HG03103 (cell line): ENCODE measurements at regions not wholly inside any gene's neighbourhood (a gene's known extent, or its start where the extent isn't known, plus 50 kb on each side); places are given as distances from the start of the nearest gene placed in this dataset.
A peak's percentile ranks its signal among the peaks of the same experiment; 100 is the strongest.
"Not testable (repeated sequence)": the region's sequence is repeated elsewhere in the genome, so short reads cannot be mapped to it uniquely, and the experiment has no call there.

ENCODE experiments used
- ATAC-seq: cut with Tn5 transposase; IDR thresholded peaks from one replicate; pipeline ENCODE4 v1.9.1; 2021; ENCODE audit warnings: low read depth; ENCODE audit not compliant: unreplicated experiment

DNA sequence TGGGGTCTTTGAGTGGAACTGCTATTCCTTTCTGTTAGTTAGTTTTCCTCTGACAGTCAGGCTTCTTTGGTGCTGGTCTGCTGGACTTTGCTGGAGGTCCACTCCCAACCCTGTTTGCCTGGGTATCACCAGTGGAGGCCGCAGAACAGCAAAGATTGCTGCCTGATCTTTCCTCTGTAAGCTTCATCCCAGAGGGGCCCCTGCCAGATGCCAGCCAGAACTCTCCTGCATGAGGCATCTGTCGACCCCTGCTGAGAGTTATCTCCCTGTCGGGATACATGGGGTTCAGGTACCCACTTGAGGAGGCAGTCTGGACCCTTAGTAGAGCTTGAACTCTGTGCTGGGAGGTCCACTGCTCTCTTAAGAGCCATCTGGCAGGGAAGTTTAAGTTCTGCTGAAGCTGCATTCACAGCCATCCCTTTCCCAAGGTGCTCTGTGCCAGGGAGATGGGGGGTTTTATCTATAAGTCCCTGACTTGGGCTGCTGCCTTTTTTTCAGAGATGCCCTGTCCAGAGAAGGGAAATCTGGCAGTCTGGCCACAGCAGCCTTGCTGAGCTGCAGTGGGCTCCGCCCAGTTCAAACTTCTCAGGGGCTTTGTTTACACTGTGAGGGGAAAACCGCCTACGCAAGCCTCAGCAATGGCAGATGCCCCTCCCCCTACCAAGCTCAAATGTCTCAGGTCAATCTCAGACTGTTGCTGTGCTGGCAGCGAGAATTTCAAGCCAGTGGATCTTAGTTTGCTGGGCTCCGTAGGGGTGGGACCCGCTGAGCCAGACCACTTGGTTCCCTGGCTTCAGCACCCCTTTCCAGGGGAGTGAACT is 89.7 kb upstream of the CDK6 start:
- no peak for ATAC-seq

DNA sequence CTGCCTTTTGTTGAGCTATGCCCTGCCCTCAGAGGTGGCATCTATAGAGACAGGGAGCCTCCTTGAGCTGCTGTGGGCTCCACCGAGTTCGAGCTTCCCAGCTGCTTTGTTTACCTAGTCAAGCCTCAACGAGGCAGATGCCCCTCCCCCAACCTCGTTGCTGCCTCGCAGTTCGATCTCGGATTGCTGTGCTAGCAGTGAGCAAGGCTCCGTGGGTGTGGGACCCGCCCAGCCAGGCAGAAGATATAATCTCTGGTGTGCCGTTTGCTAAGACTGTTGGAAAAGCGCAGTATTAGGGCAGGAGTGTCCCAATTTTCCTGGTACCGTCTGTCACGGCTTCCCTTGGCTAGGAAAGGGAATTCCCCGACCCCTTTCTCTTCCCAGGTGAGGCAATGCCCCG is 88.4 kb upstream of the CDK6 start:
- no peak for ATAC-seq

DNA sequence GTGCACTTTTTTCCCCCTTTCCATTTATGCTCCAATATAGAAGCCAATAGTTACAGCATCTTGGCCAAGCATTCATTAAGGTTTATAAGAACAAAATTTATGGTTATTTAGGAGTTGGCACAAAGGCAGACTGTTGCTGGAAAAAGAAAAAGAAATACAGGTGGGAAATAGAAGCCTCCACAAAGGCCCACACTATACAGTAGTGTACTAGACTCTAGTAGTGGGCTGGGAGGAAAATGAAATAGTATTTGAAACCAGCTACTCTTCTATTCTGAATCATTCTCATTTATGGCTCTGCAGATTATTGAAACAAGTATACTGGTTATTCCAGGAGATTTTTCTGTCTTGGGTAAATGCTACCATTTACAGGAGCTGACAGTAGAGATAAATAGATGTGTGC is 80.9 kb upstream of the CDK6 start:
- ATAC-seq: no peak

GRCh38 chr7:92916770-92917224 is 80.4 kb upstream of the CDK6 start:
- no peak for ATAC-seq

DNA sequence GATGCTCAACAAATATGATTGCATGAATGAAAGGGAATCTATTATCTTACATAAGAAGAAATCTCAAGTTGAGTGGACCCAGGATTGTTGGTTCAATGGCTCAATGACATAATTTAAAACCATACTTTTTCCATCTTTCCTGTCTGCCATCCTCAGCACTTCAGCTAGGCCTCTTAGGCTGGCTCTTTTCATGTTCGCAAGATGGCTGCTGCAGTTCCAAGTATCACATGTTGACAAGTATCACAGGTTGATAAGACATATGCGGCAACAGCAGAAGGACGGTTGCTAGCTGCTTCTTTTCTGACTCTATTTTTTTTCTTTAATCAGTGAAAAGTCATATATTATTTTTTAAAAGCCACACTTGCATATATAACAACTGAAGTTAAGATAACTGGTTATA is 79.0 kb upstream of the CDK6 start:
- ATAC-seq: no peak

DNA sequence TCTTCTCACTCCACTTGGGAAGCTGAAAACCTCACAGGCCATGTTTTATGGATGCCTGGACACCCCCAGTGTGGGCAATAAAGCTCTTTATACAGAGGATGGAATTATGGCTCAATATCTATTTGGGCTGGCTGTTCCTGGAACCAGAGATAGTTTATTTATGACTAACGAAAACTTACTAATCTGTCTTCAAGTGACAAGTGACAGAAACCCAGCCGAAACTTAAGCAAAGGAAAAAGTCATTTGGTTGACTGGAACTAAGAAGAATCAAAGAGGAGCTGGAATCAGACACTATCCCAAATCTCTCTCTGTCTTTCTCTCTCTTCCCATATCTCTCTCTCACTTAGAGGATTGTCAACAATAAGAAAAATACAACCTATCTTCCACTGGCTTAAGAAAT is 78.3 kb upstream of the CDK6 start:
- no peak for ATAC-seq

GRCh38 chr7:92913849-92914248 is 77.5 kb upstream of the CDK6 start:
- no peak for ATAC-seq

GRCh38 chr7:92910976-92911375 is 74.6 kb upstream of the CDK6 start:
- no peak for ATAC-seq

DNA sequence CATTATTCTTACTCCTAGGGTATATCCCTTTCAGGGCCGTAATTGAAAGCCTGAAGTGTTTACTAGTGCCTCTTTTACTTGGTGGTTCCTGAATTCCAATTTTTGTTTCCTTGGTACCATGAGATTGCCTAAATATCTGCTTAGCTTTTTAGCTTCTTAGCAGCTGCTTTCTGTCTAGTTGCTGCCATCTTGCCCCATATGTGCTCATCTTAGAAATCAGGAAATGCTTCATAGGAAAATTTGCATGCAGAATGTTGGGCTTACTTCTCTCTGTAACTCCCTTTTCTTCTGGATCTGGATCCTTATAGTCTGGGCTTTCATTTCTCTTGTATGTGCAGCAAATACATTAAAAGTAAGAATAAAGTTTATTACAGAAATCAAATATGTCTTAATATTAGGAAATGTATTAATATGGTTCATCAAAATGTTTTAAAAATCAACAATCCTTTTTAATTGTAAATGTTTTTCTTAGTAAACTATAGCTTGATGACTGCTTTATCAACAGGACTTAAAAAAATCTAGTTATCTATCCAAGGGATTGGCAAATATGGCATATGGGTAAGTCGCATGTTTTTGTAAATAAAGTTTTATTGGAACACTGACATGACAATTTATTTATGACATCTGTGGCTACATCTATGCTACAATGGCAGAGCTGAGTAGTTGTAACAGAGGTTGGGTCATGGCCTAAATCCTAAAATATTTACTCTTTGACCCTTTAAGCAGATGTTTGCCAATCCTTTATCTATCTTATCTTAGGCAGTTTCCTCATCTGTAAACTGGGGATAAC is 73.5 kb upstream of the CDK6 start:
- no peak for ATAC-seq

GRCh38 chr7:92904244-92905131 is 68.1 kb upstream of the CDK6 start:
- peak; percentile 99 for ATAC-seq

- ATAC-seq: no peak
Measured at GRCh38 chr7:92898798-92899197, 62.4 kb upstream of the CDK6 start.

DNA sequence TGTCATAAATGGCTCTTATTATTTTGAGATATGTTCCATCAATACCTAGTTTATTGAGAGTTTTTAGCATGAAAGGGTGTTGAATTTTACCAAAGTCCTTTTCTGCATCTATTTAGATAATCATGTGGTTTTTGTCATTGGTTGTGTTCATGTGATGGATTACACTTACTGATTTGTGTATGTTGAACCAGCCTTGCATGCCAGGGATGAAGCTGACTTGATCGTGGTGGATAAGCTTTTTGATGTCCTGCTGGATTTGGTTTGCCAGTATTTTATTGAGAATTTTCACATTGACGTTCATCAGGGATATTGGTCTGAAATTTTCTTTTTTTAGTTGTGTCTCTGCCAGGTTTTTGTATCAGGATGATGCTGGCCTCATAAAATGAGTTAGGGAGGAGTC is 58.5 kb upstream of the CDK6 start:
- ATAC-seq: not testable (repeated sequence)

- no peak for ATAC-seq
Measured at GRCh38 chr7:92889081-92889480, 52.7 kb upstream of the CDK6 start.
